ENCODE measurements at regions not wholly inside any gene's neighbourhood (a gene's known extent, or its start where the extent isn't known, plus 50 kb on each side); places are given as distances from the start of the nearest gene placed in this dataset.

- Histone ChIP-seq H3K4me3 (no peak overlapping the region), H3K4me1 (no peaks in the 10 kb centered on the region), H3K27me3 (no peaks in the 10 kb centered on the region), H3K9me3 (no peaks in the 10 kb centered on the region), H3K36me3 (no peaks in the 10 kb centered on the region), H3K27ac (no peak overlapping the region)
- DNase-seq, result no peak
- no peak for TF ChIP-seq CTCF (IDR thresholded peaks at IDR 0.05)
- intact Hi-C loops (cut with DNase I; ENCODE audit: low total_unique reads), result no loop called here
Observed at GRCh38 chr6:94414041-94414440, 994.7 kb upstream of the EPHA7 start.

GRCh38 chr6:94401311-94401710 lies 982.0 kb upstream of the EPHA7 start:
- no peak for TF ChIP-seq CTCF (IDR thresholded peaks at IDR 0.05)
- Histone ChIP-seq H3K4me1 (no peaks in the 10 kb centered on the region), H3K9me3 (no peaks in the 10 kb centered on the region), H3K27me3 (no peaks in the 10 kb centered on the region), H3K27ac (no peak overlapping the region), H3K4me3 (no peak overlapping the region), H3K36me3 (no peaks in the 10 kb centered on the region)
- intact Hi-C loops (cut with DNase I; ENCODE audit: low total_unique reads), result no loop called here
- DNase-seq, result no peak

- Histone ChIP-seq H3K9me3 (no peaks in the 10 kb centered on the region), H3K27ac (no peak overlapping the region), H3K4me1 (no peaks in the 10 kb centered on the region), H3K36me3 (no peaks in the 10 kb centered on the region), H3K4me3 (no peak overlapping the region), H3K27me3 (no peaks in the 10 kb centered on the region)
- intact Hi-C loops (cut with DNase I; ENCODE audit: low total_unique reads), result no loop called here
- no peak for TF ChIP-seq CTCF (IDR thresholded peaks at IDR 0.05)
- DNase-seq, result no peak
Observed at GRCh38 chr6:94394822-94395221, 975.5 kb upstream of the EPHA7 start.

DNA sequence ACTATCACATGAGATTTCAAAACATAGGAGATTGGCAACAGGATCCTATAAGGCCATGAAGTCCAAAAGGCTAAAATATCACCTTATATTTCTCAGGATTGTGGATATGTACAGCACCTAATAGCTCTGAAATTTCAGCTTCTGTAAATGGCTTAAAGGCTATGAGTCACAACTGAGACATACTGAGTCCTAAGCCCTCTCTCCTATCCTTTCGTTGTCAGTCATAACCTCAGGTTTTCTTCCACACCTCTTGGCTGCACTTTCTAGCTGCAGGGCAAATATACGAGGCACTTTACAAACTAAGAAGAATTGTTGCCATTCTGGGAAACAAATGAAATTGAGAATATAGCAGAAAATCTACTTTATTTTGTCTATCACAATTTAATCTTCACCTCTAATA lies 969.9 kb upstream of the EPHA7 start:
- Histone ChIP-seq H3K27me3 (no peaks in the 10 kb centered on the region), H3K4me1 (no peaks in the 10 kb centered on the region), H3K4me3 (no peak overlapping the region), H3K9me3 (no peaks in the 10 kb centered on the region), H3K27ac (no peak overlapping the region), H3K36me3 (no peaks in the 10 kb centered on the region)
- no peak for TF ChIP-seq CTCF (IDR thresholded peaks at IDR 0.05)
- intact Hi-C loops (cut with DNase I; ENCODE audit: low total_unique reads), result no loop called here
- no peak for DNase-seq

DNA sequence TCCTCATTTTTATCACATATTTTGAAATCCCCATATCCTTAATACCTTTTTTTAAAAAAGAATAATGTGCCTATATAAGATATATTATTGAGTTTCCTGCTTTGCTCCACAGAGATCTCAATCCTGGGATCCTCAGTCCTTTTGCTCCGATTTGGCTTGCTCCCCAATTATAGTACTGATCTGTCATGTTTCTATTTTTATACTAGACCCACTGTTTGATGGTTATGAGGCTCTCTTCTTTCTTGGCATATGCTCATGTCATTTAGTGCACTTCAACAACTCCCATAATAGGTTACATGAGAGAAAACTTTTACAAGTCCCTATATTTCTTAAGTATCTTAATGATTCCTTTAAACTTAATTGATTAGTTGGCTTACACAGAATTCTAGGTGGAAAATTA lies 958.5 kb upstream of the EPHA7 start:
- Histone ChIP-seq H3K9me3 (no peaks in the 10 kb centered on the region), H3K4me3 (no peak overlapping the region), H3K36me3 (no peaks in the 10 kb centered on the region), H3K27ac (no peak overlapping the region), H3K27me3 (no peaks in the 10 kb centered on the region), H3K4me1 (no peaks in the 10 kb centered on the region)
- DNase-seq, result no peak
- TF ChIP-seq CTCF (IDR thresholded peaks at IDR 0.05), result no peak
- intact Hi-C loops (cut with DNase I; ENCODE audit: low total_unique reads), result no loop called here

- no peak for TF ChIP-seq CTCF (IDR thresholded peaks at IDR 0.05)
- H3K27me3 ChIP-seq, result no peaks in the 10 kb centered on the region
- no peaks in the 10 kb centered on the region for H3K4me1 ChIP-seq
- intact Hi-C loops (cut with DNase I; ENCODE audit: low total_unique reads), result no loop called here
- H3K9me3 ChIP-seq, result no peaks in the 10 kb centered on the region
- no peak overlapping the region for H3K4me3 ChIP-seq
- no peaks in the 10 kb centered on the region for H3K36me3 ChIP-seq
- H3K27ac ChIP-seq, result no peak overlapping the region
- no peak for DNase-seq
Observed at GRCh38 chr6:94376876-94377275, 957.5 kb upstream of the EPHA7 start.
